HUDEP-2 (cell line): ENCODE measurements at regions not wholly inside any gene's neighbourhood (a gene's known extent, or its start where the extent isn't known, plus 50 kb on each side); places are given as distances from the start of the nearest gene placed in this dataset.
A peak's percentile ranks its signal among the peaks of the same experiment; 100 is the strongest.
"Not testable (repeated sequence)": the region's sequence is repeated elsewhere in the genome, so short reads cannot be mapped to it uniquely, and the experiment has no call there.

Experiments
- DNase-seq, 76 experiments: peaks; one replicate each; lab custom pipeline; 2025; ENCODE audit not compliant: unreplicated experiment in 76 of 76; lab: John Stamatoyannopoulos, UW

DNA sequence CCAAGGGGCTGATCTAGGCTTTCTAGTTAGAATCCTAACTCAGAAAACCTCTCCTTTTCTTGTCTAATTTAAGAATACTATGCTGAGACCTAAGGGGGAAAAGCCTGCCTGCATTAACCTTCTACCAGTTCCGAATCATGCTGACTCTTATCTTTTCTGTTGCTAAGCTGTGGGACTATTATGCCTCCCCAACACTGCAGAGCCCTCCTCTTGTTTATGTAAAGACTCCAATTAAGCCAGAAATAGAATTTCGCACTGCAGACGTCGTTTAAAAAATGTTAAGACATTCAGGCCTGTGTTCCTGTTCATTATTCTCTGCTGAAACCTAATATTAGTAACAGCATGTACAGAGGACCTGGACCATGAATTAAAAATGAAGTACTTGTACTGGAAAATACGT, 310.6 kb upstream of the ATP11B start:
- DNase-seq: no peak

DNA sequence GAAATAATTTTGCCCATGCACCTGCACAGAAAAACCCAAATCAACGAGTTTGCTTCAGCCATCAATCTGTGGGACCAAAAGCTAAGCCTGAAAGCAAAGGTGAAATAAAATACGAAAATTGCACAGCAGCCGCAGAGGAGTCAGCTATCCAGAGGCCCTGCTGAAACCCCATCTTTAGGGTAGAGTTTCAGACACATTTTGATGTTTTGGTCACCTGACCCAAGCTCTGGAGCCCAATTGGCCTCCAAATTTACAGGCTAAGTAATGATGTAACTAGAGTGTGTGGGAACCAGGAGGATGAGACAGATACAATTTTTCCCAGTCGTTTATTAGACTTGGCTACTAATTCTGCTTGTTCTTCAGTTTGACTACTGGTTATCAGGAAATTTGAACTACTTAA, 308.6 kb upstream of the ATP11B start:
- no peak for DNase-seq

DNA sequence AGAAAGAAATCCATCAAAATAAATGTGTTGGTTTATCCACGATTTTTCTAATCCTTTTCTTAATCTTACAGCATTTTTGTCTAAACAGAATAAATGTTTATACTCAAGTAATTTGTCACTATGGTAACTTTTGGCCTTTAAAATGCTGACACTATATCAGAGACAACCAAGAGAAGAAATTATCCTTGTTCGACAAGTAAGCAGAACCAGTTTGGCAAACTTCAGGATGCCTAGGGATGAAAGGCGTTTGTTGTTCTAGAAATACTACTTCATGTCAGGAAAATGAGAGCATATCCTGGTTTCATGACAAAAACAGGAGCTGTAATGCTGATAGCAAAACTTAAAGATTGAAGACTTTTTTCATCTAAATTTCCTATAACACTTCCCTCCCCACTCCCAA, 308.0 kb upstream of the ATP11B start:
- DNase-seq: no peak

DNA sequence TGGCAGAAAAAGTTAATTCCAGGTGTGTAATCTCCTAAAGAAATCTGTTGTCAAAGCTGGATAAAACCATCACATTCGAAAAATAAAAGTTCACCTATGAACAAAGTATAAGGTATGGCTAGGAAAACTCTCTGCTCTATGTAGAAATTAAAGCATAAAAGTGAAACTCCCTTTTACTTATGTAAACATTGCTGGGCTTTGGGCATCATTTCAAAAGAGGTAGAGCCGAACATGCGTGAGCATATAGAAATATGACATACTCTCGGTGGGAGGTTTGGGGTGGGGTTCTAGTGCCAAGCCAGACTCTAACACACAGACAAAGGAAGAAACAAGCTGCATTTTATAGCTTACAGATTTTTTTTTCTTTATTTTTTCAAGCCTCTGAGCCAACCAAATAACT, 306.8 kb upstream of the ATP11B start:
- DNase-seq: no peak

DNA sequence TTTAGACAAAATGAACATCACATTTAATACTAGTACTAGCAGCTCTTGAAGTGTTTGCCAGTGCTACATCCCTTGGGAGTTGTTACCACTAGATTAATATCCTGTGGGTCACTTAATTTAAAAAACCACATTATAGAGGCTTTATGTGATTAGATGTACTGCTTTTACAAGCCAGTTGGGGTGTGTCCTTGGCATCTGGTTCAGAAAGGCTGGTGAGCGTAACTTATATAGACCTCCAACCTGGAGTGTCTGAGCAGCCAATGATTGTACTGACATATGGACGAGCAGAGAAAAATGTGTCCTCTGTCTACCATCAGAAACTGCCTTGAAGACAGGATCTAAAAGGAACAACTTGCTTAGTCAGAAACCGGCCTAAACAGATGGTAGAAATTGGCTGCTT, 306.2 kb upstream of the ATP11B start:
- no peak for DNase-seq

DNA sequence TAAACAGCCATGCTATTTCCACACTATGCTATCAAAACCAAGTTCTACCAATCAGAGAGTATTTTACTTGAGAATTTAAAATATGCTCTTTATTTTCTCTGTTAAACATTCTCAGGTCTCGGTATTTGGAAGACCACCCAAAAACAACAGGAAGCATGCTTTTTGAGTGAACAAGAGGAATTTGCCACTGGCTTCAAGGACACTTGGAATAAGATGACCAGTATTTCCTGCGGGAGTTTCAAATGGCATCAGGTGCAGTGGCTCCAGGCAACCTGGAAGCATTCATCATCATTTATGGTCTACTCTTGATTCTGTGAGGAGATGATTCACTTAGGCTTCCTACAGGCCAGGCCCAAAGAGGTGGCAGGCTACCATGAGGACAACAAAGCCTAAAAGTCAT, 305.7 kb upstream of the ATP11B start:
- no peak for DNase-seq

DNA sequence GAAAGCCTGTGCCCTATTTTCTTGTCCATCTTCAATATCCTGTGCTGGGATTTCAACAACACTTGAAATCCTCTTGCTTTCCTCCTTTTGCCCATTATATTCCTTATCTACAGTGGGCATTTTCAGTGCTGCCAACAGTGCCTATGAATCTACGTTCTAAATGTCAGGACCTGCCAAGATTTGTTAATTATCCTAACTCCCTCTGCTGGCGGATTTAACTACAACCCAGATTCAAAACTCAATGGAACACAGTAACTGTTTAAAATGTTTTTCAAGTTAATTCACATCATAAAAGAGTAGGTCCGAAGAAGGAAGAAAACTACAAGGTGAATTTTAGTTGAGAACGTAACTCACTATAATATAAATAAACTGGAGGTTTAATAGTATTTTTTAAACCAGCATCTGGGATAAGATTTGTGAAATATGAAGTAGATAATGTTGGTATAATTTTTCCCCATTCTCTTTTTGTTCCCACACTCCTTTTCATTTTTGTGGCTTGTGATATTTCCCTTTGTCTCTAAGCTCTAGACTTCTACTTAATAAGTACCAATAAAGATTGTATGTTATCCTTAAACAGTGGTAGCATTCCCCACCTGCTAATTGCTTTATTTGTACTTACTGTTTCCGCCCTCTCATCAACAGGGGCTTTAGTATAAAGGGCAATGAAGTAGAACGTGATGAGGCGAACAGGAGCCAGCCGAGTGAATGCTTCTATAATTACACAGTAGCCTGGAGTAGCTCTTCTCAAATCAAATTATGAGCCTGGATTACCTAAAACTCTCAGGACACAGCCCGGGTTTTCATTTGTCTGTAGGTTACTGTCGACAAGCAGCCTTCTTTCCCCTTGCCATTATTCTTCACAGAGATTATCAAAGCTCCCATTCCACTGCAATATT, 302.5 kb upstream of the ATP11B start:
- peak in 9 of 76 experiments; percentile 3 to 27 (median 8) for DNase-seq

DNA sequence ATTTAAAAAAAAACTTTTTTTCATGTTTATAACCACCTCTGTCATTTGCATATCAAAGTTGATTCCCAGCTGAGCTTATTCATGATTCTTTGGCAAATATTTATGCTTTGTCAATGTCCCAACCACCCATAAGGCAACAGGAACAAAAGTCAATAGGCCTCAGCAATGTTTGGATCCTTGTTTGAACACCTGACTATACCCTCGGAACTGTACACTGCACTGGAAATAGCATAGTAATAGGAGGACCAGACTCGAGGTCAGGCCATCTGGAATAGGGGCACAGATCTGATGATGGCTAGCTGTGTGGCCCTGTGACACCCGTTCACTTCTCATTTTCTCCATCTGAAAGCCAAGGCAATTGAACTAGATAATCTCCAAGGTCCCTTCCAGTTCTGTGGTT, 301.7 kb upstream of the ATP11B start:
- no peak for DNase-seq

DNA sequence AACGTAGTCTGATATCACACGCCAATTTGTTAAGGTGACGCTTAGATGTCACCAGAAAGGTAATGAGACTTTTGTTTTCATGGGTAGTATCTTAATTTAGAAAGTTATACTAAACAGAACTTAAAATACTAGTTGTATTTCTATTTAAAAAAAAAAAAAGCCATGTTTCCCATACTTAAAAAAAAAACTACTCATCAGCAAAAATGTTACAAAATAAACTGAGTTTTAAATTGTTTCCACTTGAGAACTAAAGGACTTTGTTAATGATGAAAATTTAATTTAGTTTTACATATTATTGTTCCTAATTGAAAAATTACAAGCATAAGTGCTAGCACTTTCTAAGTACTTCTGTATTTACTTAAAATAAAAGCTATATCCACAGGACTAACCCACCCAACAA, 300.8 kb upstream of the ATP11B start:
- no peak for DNase-seq

DNA sequence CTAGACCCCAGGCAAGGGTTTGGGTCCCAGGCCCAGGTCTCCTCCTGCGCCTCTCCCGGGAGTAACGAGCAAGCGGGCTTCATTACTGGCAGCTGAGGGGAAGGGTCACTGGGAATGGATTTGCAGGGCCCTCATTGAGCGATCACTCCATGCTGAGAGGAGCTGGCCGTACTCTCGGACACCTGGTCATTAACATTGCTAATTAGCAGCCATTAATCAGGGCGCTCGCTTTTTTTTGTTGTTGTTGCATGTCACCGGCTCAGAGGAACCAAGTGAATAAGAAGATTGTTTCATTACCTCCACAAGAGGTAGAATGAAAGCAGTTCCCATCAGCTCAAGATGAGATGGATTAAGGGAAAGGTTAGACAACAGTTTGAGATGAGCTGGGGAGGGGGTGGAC, 293.0 kb upstream of the ATP11B start:
- no peak for DNase-seq

DNA sequence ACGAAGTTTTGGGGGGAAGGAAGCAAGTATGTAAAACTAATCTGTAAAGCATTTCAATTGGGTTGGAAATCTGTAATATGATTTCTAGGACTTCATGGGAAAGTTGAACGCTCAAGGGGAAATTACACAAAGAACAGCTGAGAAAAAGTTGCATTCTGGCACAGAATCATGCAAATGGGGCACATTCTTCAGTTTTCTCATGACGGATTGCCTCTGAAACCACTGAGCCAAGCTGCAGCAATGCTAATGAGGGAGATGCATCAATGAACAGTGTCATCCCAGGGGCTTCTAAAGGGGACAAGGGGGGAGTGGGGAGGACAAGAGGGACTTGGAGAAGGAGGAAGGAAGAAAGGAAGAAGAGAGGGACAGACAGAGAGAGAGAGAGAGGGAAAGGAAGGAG, 291.4 kb upstream of the ATP11B start:
- no peak for DNase-seq

DNA sequence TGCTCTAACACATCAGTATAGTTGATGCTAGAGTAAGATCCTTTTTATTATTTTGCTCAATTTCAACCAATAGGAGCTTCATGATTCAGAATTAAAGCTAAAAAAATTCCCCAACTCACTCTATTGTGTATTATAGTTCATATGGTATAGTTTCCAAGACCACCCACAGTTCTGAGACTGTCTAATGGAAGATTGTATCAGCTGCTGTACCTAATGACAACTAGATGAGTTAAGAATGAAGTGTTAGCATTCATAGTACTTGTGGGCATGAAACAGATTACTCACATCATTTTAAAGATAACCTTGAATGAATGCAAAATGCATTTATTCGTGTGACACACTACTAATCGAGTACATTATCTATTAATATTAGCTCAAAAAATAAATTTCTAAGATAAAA, 289.9 kb upstream of the ATP11B start:
- DNase-seq: no peak

DNA sequence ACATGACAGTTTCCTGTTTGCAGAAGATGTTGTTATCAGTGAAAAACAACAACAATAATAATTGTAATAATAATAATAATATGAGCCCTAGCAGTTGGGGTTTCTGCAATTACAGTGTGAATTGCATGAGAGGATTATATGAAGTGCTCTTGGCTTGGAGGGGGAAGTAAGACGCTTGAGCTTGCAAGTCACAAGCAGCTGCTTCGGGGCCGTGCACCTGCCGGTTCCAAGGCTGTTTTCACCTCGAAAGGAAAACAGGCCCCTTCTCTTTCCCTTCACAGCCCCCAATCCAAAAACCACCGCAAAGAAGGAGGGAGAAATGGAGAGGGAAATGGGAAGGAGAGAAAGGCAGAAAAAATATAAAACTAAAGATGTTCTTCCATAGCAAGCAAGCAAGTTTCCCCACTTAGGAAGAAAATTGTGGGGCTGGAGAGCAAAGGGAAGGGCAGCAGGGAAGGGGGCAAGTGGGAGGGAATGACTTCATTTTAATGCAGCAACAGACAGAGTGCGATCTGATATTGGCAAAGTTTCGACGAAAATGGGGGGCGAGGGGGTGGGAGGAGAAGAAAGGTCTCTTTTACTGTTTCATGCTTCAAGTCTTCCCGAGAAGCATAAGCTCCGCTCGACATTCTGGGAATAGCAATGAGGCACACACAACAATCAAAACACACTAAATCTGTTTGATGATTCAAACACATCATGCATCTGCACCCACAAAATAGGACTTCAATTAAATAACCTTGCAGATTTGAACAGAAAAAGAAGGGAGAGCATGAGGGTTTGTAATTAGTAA, 284.2 kb upstream of the ATP11B start:
- DNase-seq: no peak

DNA sequence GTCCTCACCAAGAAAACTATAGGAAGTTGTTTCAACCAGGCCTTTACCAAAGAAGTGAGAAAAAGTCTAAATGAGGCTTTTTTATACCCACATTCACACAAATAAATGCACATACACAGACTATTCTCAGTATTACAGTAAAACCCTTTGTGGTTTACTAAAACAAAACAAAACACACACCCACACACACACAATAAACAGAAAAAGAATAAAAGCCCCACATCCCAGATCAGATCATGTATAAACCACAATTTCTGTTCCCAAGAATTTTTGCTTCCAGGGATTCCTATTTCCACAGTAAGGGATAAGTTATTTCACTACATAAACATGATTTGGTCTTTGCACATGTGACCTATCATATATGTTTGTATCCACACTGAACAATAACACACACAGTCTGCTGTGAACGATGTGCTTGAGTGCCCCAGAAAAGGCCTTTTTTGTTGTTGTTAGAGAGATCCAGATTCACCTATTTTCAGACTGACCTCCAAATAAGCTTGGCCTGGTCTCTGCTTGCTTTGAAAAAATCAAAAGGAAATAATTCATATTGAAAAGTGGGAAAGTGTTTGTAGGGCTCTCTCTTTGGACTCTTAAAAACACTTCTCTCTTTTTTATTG, 283.4 kb upstream of the ATP11B start:
- DNase-seq: no peak

DNA sequence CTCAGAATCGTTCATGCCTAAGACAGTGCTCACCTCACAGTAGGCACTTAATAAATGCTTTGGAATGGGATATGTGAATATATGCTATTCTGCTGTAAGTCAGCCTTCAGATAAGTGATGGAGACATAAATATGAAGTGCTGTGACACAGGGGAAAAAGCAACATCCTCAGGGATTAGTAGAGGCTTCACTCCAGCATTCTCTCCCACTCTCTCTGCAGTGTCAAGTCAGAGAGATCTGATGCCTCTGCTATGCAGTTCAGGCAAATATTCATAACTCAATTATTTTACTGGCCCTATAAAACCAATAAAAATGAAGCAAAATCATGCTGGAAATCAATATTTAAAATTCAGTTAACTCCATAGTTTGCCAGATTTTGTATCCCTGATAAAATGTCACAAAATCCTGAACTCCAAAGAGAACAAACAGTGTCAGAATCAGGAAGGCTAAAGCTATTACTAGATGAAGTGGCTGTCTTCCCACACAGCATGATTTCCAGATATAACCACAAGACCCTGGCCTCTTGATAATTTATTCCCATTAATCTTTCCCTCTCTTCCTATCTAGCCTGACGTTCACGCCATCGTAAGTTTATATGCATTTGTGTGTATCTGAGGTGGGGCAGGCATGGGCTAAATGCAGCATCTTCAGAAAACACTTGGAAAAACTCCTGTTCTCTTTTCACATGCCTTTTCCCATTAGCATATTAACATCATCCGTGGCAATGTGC, 278.9 kb upstream of the ATP11B start:
- no peak for DNase-seq

DNA sequence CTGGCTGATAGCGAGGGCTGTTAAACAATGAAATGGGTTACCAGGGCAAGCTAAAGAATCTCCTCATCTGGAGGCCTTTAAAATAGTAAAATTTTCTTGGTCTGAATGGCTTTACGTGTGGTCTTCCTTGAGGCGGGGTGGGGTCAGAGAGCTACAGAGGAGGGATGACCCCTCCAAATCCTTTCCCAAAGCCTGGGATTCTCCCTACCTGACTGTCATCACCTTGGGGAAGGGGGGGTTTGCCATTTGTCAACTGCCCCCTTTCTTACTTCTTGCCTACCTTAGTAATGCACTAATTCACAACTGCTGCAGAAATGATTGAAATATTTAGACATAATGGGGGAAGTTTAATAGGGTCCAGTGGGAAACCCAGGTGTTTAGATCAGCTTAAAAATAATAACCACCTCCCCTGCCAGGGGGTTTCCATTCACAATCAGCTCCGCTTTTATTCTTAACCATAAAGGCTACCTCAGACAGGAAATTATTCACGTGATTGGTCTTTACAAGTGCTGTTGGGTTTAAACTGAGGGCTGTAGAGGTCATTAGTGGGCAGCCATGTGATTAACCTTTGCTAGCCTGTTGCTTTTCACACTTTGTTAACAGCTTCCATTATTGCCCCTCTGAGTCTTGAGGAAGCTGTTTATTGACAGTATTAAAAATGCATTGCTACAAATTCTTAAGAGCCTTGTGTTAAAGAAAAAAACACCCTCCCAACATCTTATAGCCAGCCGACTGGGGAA, 276.5 kb upstream of the ATP11B start:
- DNase-seq: no peak

DNA sequence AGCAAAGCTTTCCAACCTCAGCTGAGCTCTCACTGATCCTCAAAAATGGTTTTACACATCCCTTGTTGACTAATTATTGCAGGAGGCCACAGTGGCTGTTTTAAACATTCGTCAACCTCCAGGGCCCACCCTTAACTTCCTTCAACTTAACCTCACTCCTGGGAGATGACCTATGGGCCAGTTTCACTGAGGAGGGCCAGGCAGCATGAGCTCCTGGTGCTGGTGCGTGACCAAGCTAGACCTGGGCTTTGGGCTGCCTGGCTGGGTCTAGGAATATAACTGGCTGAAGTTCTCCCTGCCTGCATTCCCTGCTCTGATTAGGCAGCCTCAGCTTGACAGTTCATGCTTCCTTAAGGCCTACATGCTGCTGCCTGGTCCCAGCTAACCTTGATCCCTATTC, 273.7 kb upstream of the ATP11B start:
- no peak for DNase-seq

DNA sequence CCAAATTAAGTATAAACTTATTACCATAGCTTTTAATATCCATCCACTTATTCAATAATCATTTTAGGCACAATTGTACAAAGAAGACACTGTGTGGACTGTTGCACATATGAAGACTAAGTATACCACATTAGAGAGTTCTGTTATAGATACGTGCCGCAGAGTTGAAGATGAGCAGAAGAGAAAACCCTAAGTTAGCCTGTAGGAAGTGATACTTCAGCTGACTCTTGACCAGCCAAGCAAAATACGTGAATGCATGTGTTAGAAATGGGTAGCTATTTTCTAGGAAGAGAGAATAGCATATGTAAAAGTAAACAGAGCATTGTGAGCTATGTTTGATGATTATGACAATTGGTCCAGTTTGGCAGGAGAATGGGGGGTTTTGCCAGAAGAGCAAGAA, 272.0 kb upstream of the ATP11B start:
- DNase-seq: no peak

DNA sequence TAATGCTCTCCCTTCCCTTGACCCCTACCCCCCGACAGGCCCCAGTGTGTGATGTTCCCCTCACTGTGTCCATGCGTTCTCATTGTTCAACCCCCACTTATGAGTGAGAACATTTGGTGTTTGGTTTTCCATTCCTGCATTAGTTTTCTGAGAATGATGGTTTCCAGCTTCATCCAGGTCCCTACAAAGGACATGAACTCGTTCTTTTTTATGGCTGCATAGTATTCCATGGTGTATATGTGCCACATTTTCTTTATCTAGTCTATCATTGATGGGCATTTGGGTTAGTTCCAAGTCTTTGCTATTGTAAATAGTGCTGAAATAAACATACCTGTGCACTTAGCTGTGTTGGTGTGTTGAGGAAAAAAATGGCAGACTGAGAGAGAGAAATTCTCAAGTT, 269.9 kb upstream of the ATP11B start:
- DNase-seq: not testable (repeated sequence)

DNA sequence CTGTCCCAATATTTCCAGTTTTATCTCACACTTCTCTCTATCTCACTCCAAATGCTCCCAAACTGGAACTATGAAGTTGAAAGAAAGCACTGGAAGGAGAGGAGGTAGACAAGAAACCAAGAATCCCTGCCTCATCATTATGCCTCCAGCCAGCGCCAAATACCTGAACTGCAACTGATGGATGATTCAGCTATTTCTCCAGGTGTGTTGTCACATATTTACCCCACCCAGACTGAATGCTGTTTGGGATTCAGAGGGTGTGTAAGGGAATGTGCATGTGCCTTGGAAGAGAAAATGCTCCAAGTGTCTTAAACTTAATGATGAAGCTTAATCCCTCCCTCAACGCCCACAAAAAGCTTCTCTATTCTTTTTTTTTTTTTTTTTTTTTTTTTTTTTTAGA, 269.5 kb upstream of the ATP11B start:
- no peak for DNase-seq
